HG02759 (cell line): ENCODE measurements at regions not wholly inside any gene's neighbourhood (a gene's known extent, or its start where the extent isn't known, plus 50 kb on each side); places are given as distances from the start of the nearest gene placed in this dataset.
"Not testable (repeated sequence)": the region's sequence is repeated elsewhere in the genome, so short reads cannot be mapped to it uniquely, and the experiment has no call there.

ENCODE experiments used
- ATAC-seq: cut with Tn5 transposase; IDR thresholded peaks from one replicate; pipeline ENCODE4 v1.9.1; 2021; ENCODE audit warnings: mild to moderate bottlenecking, moderate library complexity; ENCODE audit not compliant: unreplicated experiment

GRCh38 chr11:97722721-97723120 is 1298.0 kb upstream of the CNTN5 start:
- ATAC-seq, result no peak

DNA sequence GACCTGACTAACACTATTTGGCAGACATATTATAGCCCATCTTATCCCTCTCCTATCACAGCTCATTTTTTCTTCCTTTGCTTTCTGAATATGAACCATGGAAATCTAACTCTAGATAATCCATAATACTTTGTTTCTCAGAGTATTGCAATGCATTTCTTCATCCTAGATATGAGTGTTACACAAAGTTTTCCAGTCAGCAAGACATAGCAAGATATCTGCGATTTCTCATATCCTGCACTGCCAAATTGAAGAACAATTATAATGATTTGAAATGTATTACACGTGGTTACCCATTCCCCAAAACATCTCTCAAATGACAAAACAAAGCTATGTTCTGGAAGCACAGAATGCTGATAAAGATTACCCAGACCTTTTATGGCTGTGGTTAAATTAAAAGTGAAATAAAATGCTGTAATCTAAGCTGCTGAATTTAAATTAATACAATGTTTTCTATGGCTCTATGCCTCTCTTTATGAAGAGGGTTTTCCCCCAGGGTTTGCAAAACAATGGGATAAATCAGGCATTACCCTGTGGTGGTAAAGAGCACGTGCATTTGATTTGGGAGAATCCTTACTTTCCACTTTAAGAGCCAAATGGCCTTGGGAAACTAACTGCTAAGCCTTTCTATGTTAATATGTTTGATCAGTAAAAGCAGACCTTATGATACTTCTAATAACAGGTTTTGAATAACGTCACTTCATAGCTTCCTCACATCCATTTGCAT is 1291.0 kb upstream of the CNTN5 start:
- no peak for ATAC-seq

DNA sequence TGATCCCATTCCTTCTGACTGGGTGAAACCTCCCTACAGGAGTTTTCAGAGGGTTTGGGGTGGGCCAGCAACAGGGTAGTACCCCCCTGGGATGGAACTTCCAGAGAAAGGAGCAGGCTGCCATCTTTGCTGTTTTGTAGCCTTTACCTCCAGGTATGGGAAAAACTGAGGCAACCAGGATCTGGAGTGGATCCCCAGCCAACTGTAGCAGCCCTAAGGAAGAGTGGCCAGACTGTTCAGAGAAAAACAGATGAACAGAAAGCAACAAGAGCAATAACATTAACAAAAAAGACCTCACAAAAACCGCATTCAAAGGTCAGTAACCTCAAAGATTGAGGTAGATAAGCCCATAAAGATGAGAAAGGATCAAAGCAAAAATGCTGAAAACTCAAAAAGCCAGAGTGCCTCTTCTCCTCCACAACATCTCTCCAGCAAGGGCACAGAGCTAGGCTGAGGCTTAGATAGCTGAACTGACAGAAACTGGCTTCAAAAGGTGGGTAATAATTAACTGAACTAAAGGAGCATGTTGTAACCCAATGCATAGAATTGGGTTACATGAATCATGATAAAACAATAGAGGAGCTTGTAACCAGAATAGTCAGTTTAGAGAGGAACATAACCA is 1288.6 kb upstream of the CNTN5 start:
- ATAC-seq, result no peak

- ATAC-seq, result no peak
Measured at GRCh38 chr11:97738751-97739150, 1282.0 kb upstream of the CNTN5 start.

DNA sequence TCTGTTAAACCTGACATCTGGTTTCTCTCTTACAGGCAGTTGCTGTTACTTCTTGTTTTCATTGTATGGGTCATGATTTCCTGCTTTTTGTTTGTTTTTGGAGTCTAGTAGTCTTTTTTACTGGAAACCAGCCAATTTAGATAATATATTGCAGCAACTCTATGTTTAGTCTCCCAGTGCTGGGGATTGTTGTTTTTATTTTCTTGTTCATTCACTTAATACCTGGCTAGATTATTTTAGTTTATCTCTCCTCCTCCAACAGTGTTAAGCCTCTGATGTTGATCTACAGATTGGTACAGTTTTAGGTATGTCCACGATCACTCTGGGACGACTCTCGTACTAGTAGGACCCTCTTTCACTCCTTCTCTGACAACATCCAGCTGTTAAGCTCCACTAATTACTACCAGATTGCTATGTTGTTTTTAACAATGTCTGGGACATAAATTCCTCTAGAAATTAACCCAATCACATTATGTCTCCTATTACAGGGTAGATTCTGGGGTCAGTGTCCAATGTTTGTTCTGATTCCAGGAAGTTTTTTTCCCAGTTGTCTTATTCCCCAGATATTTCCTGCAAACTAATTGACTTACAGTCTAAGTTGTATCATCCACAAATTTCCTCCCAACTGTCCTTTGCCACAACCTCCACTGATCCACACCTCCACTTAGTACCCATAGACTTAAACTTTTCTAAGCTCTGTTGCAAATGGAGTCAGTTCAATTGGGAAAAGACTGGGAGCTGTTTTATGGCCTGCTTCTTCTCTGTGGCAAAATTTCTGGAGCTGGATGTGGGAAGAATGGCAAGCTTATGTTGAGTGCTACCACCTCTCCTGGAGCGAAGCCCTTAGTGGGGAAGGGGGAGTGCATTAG is 1280.6 kb upstream of the CNTN5 start:
- no peak for ATAC-seq

DNA sequence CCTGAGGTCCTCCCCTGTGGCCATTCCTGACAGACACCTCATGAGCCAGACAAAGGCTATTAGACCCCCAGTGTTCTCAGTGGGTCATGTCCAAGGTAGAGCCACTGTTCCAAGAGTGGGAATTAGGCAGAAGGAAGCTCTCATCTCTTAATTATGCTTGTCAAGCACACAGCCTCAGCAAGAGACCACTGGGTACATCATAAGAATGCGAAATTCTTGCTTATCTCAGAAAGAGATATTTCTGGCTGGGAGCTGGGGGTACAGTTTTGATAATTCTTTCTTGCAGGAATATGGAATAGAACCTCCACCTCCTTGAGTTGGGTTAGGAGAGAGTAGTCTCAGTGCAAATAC is 1280.0 kb upstream of the CNTN5 start:
- ATAC-seq, result no peak

GRCh38 chr11:97742717-97743116 is 1278.0 kb upstream of the CNTN5 start:
- no peak for ATAC-seq

GRCh38 chr11:97743205-97743742 is 1277.5 kb upstream of the CNTN5 start:
- ATAC-seq, result no peak

DNA sequence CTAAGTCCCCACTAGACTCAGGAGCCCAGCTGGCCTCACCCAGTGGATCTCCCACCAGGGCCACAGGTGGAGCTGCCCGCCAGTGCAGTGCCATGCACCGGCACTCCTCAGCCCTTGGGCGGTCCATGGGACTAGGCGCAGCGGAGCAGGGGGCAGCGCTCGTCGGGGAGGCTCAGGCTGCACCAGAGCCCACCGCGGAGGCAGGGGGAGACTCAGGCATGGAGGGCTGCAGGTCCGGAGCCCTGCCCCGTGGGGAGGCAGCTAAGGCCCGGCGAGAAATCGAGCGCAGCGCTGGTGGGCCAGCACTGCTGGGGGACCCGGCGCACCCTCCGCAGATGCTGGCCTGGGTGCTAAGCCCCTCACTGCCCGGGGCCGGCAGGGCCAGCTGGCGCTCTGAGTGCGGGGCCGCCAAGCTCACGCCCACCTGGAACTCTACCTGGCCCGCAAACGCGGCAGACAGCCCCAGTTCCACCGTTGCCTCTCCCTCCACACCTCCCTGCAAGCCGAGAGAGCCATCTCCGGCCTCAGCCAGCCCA is 1275.2 kb upstream of the CNTN5 start:
- ATAC-seq, result no peak

GRCh38 chr11:97746818-97747217 is 1273.9 kb upstream of the CNTN5 start:
- ATAC-seq, result no peak

- no peak for ATAC-seq
Measured at GRCh38 chr11:97751405-97751804, 1269.3 kb upstream of the CNTN5 start.

DNA sequence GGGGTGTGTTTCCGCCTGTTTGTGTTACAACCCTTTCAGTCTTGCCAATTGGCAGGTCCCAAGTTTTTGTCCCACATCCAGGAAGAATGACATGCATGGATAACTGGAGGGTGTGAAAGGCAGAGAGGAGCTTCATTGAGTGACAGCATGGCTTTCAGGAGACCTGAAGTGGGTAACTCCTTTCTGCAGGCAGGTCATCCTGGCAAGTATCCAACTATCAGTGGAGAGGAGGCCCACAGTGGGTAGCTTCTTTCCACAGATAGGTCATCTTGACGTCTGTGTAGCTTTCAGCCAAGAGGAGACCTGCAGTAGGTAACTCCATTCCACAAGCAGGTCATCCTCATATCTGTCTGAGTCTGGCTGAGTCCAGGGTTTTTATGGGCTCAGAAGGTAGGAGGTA is 1268.8 kb upstream of the CNTN5 start:
- ATAC-seq, result no peak

- no peak for ATAC-seq
Measured at GRCh38 chr11:97754976-97755375, 1265.8 kb upstream of the CNTN5 start.

DNA sequence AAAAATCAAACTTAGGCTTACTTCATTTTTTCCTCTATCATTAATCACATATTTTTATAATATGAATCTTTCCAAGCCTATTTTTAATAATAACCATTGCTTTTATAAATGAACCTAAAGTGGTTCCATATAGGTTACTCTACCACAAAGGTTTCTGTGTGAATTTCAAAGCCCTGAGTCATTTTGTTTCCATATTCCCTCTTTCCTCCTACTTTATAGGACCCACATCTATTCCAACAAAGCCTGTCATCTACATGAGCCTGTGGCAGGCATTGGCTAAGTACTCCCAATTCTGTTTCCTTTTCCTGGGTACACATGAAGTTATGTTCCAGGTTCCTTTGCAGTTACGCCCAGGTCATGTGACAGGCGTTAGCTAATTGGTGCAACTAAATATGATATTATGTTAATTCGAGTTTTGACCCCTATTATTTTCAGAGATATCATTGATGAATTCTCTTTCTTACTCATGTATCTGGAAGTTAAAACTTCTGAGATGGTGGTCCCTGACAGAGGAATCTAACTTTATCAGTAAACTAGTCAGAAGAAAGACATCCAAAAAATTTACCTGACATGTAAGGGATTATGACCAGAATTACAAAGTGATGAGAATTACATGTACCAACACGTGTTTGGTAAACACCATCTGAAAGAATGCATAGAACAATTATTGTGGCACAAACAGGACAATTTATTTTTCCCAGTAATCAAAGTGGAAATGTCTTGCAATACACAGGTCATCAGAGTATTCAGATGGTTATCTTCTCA is 1264.0 kb upstream of the CNTN5 start:
- no peak for ATAC-seq

- ATAC-seq, result no peak
Measured at GRCh38 chr11:97761175-97761574, 1259.6 kb upstream of the CNTN5 start.

- no peak for ATAC-seq
Measured at GRCh38 chr11:97764193-97764592, 1256.6 kb upstream of the CNTN5 start.

DNA sequence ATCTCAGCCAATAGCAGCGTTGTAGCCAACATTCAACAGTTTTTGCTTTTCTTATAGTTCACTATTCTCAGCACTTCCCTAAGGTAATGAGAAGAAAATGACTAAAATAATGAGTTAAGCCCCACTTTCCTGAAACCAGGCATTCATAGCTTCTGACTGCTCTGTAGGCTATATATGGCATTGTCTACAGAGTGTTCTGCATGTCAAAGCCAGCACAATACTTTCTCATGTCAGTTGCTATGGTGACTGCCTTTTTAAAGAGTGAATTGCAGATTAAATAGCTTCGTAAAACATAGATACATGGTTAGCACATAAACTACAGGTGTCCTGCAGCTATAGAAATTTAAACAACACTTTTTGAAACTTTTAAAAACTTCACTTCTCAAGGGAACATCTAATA is 1256.1 kb upstream of the CNTN5 start:
- ATAC-seq, result no peak

GRCh38 chr11:97770570-97770969 is 1250.2 kb upstream of the CNTN5 start:
- no peak for ATAC-seq

DNA sequence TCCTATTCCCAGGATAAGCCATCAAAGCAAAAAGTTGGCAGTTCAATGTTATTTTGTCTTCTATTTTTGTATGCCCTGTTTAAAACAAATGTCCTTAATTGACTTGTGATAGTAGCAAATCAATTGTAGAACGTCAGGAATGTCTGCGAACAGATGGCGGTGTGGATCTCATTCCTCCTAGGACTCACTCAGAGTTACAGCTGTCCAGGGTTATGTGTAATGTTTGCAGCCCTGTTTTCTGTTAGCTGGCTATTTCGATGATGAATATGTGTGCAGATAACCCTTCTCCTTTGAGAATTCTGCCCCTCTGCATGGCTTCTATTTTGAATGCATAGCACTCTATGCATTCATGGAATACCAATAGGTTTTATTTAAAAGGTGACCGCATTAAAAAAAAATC is 1248.0 kb upstream of the CNTN5 start:
- no peak for ATAC-seq

- not testable (repeated sequence) for ATAC-seq
Measured at GRCh38 chr11:97784388-97784787, 1236.4 kb upstream of the CNTN5 start.

- no peak for ATAC-seq
Measured at GRCh38 chr11:97786961-97787360, 1233.8 kb upstream of the CNTN5 start.
